GM12878 (cell line): ENCODE measurements at regions not wholly inside any gene's neighbourhood (a gene's known extent, or its start where the extent isn't known, plus 50 kb on each side); places are given as distances from the start of the nearest gene placed in this dataset.

ENCODE experiments used
- ATAC-seq: fragments of 200-7000 bp; cut with Tn5 transposase; 3 replicates; pipeline ENCODE4 v1.9.1; 2020; ENCODE audit warnings: mild to moderate bottlenecking, moderate library complexity
- BruUV-seq: library from RNA; stranded (reverse); fragments of 400-500 nt; replicated peaks from 2 replicates; lab custom pipeline; 2021; lab: Mats Ljungman, UMichigan
- CTCF ChIA-PET: fragments of 300-600 bp; sonication (Branson Sonifier 250); formaldehyde crosslinking; extraction: SDS; loops from one replicate; lab custom pipeline; 2021; ENCODE audit warnings: inconsistent platforms; lab: Yijun Ruan, JAX
- POLR2A ChIA-PET: fragments of 350-600 bp; formaldehyde crosslinking; extraction: SDS; loops from one replicate; lab custom pipeline; 2021; ENCODE audit warnings: inconsistent platforms; lab: Charles Lee
- RAD21 ChIA-PET: fragments of 300-600 bp; sonication (Branson Sonifier 250); formaldehyde crosslinking; loops from one replicate; lab custom pipeline; 2023; ENCODE audit warnings: antibody characterized with exemption; ENCODE audit not compliant: unreplicated experiment; lab: Charles Lee
- SMC1A ChIA-PET: fragments of 300-600 bp; sonication (Branson Sonifier 250); formaldehyde crosslinking; loops from one replicate; lab custom pipeline; 2023; ENCODE audit not compliant: unreplicated experiment, uncharacterized antibody; lab: Charles Lee
- DNase-seq: peaks from one replicate; pipeline ENCODE4 v3.0.0-alpha.2; 2011; ENCODE audit warnings: low read depth, low spot score
- FAIRE-seq: peaks from 3 replicates; lab custom pipeline; 2011; peaks lifted over from hg19 to GRCh38; lab: Jason Lieb, UNC
- H2AFZ ChIP-seq: 2 replicates; pipeline ENCODE4 v1.6.0; 2011; ENCODE audit warnings: low read depth, low read length, control low read depth; ENCODE audit not compliant: control insufficient read depth
- H3K27ac ChIP-seq: 2 replicates; pipeline ENCODE4 v1.5.1; 2011; ENCODE audit warnings: control low read depth; ENCODE audit not compliant: control insufficient read depth, insufficient read depth
- H3K27me3 ChIP-seq, 2 experiments: replicated peaks in 1 of 2; 2 replicates each; pipeline versions ENCODE4 v1.6.0 to v1.6.1; 2011; ENCODE audit warnings: low read length in 1 of 2; ENCODE audit not compliant: control insufficient read depth in 2 of 2, insufficient read depth in 2 of 2
- H3K36me3 ChIP-seq, 2 experiments: 2 replicates each; pipeline ENCODE4 v1.5.1; 2011; ENCODE audit warnings: low read length in 1 of 2; ENCODE audit not compliant: control insufficient read depth in 2 of 2, insufficient read depth in 2 of 2
- H3K4me1 ChIP-seq: 2 replicates; pipeline ENCODE4 v1.6.1; 2011; ENCODE audit warnings: mild to moderate bottlenecking, low read length, moderate library complexity, mixed read lengths; ENCODE audit not compliant: control insufficient read depth, insufficient read depth
- H3K4me2 ChIP-seq: 2 replicates; pipeline ENCODE4 v1.6.0; 2011; ENCODE audit warnings: control low read depth; ENCODE audit not compliant: control insufficient read depth, insufficient read depth
- H3K4me3 ChIP-seq: fragments of 200-600 bp; sonication (generic); 2 replicates; pipeline ENCODE4 v1.5.1; 2016
- H3K79me2 ChIP-seq: 2 replicates; pipeline ENCODE4 v1.6.0; 2011; ENCODE audit warnings: low read length; ENCODE audit not compliant: control insufficient read depth, insufficient read depth
- H3K9ac ChIP-seq: 2 replicates; pipeline ENCODE4 v1.8.0; 2011; ENCODE audit warnings: low read length, control low read depth, mixed read lengths; ENCODE audit not compliant: control insufficient read depth, insufficient read depth
- H3K9me3 ChIP-seq: replicated peaks from 3 replicates; pipeline ENCODE4 v1.5.1; 2011; ENCODE audit warnings: mild to moderate bottlenecking, low read length; ENCODE audit not compliant: control insufficient read depth, insufficient read depth
- H4K20me1 ChIP-seq: 2 replicates; pipeline ENCODE4 v1.6.0; 2011; ENCODE audit not compliant: control insufficient read depth, insufficient read depth
- CHD1 ChIP-seq: IDR thresholded peaks from 2 replicates; pipeline ENCODE4 v1.6.1; 2012; ENCODE audit warnings: low read depth, low read length, improper control_type of control experiment
- CREB1 ChIP-seq: IDR thresholded peaks from 2 replicates; pipeline ENCODE4 v1.6.1; 2012; ENCODE audit warnings: low read depth, mild to moderate bottlenecking, inconsistent platforms
- DPF2 ChIP-seq: fragments of 450-650 bp; IDR thresholded peaks from 2 replicates; pipeline ENCODE4 v1.6.1; 2017; ENCODE audit warnings: mild to moderate bottlenecking
- POU2F2 ChIP-seq: IDR thresholded peaks from 3 replicates; pipeline ENCODE4 v1.6.1; 2011; ENCODE audit warnings: low read depth, mild to moderate bottlenecking, low read length, borderline replicate concordance
- SPI1 ChIP-seq: IDR thresholded peaks from 2 replicates; pipeline ENCODE4 v1.6.1; 2011; ENCODE audit warnings: low read depth, mild to moderate bottlenecking, low read length, moderate library complexity, borderline replicate concordance; ENCODE audit not compliant: insufficient read depth
- YY1 ChIP-seq: IDR thresholded peaks from 2 replicates; pipeline ENCODE4 v1.6.1; 2011; ENCODE audit warnings: low read depth, mild to moderate bottlenecking, low read length
- in situ Hi-C: fragments of 300-500 bp; cut with MboI; formaldehyde crosslinking; loops from 9 replicates; pipeline ENCODE4 v1.14.3; 2018; ENCODE audit warnings: mixed read lengths
- intact Hi-C: fragments of 100-400 bp; cut with micrococcal nuclease; formaldehyde crosslinking; loops from one replicate; pipeline ENCODE4 v1.14.2; 2022; ENCODE audit not compliant: unreplicated experiment
- TF ChIP-seq, protein P1 (sequence below), 3 experiments: IDR thresholded peaks in 2 of 3; conservative IDR thresholded peaks in 1 of 3; 2 replicates each; pipeline ENCODE4 v1.5.1; 2011; ENCODE audit warnings: low read depth in 3 of 3, low read length in 3 of 3, mild to moderate bottlenecking in 3 of 3, control low read depth in 2 of 3, moderate library complexity in 2 of 3, inconsistent platforms in 1 of 3, mixed read lengths in 1 of 3; ENCODE audit not compliant: control insufficient read depth in 2 of 3, insufficient read depth in 1 of 3; ENCODE audit errors: extremely low read depth in 1 of 3

DNA sequence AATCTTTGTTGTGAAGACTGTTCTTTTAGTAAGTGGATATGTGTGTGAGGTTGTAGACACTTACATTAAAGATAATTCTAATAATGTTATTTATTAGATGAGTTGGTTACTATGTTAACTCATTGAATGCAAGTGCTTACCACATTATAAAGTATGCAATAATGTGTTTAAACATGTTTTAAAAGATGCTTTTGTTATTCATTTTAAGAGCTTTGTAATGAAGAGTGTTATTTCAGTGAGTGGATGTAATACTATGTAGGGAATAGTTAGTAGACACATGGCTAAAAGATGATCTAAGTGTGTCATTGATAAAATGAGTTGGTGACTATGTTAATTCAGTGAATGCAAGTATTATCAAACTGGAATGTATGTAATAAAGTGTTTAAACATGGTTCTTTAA lies 70.0 kb upstream of the VOPP1 start:
- H3K27me3 ChIP-seq: no peaks in the 10 kb centered on the region
- H3K9me3 ChIP-seq: no peaks in the 10 kb centered on the region; the same call in 2 of the 3 replicates
- H3K9ac ChIP-seq: no peak overlapping the region
- no peaks in the 10 kb centered on the region for H3K79me2 ChIP-seq
- no peak overlapping the region for H3K4me2 ChIP-seq
- no peak overlapping the region for H3K4me3 ChIP-seq
- peaks cover 3% of the 10 kb centered on the region for H3K4me1 ChIP-seq
- no peaks in the 10 kb centered on the region for H4K20me1 ChIP-seq
- in situ Hi-C loops: loop anchor here (5.0 kb wide), 1 partner anchor 430 kb away; no protein-coding TSS in a partner anchor
- DNase-seq: no peak
- H2AFZ ChIP-seq: no peak overlapping the region
- ChIA-PET SMC1A (interaction anchor here (1.0 to 2.4 kb wide), 6 partner anchors 10 to 431 kb away, joined by 3 to 23 read pairs (median 5); partner anchors contain the start of gene NIPSNAP2), POLR2A (no interaction called here), RAD21 (interaction anchor here (0.9 to 2.5 kb wide), 5 partner anchors 319 to 432 kb away, joined by 3 to 14 read pairs (median 4); partner anchors contain the start of genes CCT6A and PSPH), CTCF (interaction anchor here (0.5 to 4.3 kb wide), 12 partner anchors 11 to 546 kb away, joined by 3 to 25 read pairs (median 4); partner anchors contain the start of gene NIPSNAP2)
- intact Hi-C loops: loop anchor here (5.0 kb wide), 1 partner anchor 80 kb away; no protein-coding TSS in a partner anchor
- no TSS peak for BruUV-seq
- FAIRE-seq: no peak
- no peaks in the 10 kb centered on the region for H3K36me3 ChIP-seq
- TF ChIP-seq CHD1 (no peak), CREB1 (no peak), DPF2 (no peak), POU2F2 (no peak), YY1 (no peak), SPI1 (no peak)
- TF ChIP-seq, protein P1, sequence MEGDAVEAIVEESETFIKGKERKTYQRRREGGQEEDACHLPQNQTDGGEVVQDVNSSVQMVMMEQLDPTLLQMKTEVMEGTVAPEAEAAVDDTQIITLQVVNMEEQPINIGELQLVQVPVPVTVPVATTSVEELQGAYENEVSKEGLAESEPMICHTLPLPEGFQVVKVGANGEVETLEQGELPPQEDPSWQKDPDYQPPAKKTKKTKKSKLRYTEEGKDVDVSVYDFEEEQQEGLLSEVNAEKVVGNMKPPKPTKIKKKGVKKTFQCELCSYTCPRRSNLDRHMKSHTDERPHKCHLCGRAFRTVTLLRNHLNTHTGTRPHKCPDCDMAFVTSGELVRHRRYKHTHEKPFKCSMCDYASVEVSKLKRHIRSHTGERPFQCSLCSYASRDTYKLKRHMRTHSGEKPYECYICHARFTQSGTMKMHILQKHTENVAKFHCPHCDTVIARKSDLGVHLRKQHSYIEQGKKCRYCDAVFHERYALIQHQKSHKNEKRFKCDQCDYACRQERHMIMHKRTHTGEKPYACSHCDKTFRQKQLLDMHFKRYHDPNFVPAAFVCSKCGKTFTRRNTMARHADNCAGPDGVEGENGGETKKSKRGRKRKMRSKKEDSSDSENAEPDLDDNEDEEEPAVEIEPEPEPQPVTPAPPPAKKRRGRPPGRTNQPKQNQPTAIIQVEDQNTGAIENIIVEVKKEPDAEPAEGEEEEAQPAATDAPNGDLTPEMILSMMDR (IDR thresholded peaks at IDR 0.05 in 2 of 3, conservative IDR thresholded peaks at IDR 0.05 in 1 of 3; ENCODE audit: control insufficient read depth in 2 of 3, extremely low read depth in 1 of 3, insufficient read depth in 1 of 3, low read depth in 3 of 3, low read length in 3 of 3): no peak
- ATAC-seq: no peak
- no peak overlapping the region for H3K27ac ChIP-seq
